ENCODE measurements at regions not wholly inside any gene's neighbourhood (a gene's known extent, or its start where the extent isn't known, plus 50 kb on each side); places are given as distances from the start of the nearest gene placed in this dataset.
A peak's percentile ranks its signal among the peaks of the same experiment; 100 is the strongest.

DNA sequence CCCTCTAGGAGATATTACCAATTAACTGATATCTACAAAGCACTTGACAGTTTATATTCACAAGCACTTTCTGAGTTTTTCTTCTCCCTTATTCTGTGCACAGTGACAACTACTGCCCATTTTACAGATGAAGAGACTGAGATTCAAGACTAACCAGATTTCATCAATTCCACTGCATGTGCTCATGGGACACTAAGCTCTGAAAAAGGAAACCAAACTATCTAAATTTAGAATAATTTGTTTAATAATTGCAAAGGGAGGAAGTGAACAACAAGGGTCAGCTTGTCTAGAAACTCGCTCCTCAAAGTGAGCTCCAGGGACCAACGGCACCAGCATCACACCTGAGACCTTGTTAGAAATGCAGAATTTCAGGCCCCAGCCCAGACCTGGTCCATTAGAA is 50.8 kb upstream of the MYLIP start:
- no peak for DNase-seq

GRCh38 chr6:16069671-16070070 is 59.2 kb upstream of the MYLIP start:
- DNase-seq, result no peak

- no peak for DNase-seq
Observed at GRCh38 chr6:16069222-16069621, 59.7 kb upstream of the MYLIP start.

DNA sequence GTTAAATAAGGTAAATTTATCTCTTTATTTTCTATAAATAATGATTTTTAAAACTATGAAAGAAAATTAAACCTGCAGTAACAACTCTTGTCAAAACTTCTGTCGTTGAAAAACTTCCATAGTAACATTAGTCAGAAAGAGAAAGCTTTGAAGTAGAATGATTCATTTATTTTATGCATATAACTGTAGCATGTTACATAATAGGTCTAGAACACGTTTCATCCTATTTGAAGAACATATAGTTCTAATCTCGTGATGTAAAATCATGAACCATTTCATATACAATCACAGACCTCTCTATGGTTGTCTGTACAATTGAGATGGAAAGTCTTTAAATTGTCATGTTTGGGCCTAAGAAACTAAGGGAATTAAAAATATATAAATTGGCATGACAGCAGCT is 61.3 kb upstream of the MYLIP start:
- DNase-seq, result no peak

- no peak for DNase-seq
Observed at GRCh38 chr6:16064671-16065072, 64.2 kb upstream of the MYLIP start.

GRCh38 chr6:16063580-16063979 is 65.3 kb upstream of the MYLIP start:
- no peak for DNase-seq

DNA sequence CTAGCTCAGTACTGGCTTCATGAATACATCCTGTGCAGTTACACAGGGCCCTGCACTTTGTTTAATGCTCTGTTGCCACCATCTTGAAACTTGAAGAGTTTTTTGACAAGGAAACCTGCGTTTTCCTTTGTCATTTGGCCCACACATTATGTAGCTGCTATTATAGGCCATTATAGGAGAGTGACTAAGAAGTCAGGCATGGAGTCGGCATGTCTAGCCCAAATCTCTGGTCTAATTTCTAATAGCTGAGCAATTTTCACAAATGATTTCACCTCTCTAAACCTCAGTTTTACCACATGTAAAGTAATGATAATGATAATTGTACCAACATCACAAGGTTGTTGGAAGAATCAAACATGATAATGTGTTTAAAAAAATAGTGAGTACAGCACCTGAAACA is 67.1 kb upstream of the MYLIP start:
- DNase-seq, result no peak

- no peak for DNase-seq
Observed at GRCh38 chr6:16060039-16060438, 68.8 kb upstream of the MYLIP start.

DNA sequence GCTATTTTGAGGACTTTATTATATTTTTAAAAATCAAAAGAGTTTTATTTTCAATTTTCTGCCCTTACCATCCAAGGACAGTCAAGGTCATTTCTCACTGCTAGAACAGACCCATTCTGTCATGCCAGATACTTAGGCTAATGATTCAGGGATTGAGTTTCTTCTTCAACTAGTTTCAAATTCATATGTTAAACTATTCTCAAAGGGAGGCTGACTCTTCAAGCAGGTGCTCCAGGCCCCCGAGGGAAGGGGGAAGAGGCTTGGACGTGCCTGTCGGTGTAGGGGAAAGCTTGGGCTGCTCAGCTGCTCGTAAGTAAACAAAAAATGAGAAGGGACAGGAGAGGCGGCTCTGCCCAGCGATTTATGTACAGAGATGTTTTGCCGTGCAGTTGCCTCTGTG is 69.4 kb upstream of the MYLIP start:
- no peak for DNase-seq

- DNase-seq, result no peak
Observed at GRCh38 chr6:16058929-16059345, 69.9 kb upstream of the MYLIP start.

DNA sequence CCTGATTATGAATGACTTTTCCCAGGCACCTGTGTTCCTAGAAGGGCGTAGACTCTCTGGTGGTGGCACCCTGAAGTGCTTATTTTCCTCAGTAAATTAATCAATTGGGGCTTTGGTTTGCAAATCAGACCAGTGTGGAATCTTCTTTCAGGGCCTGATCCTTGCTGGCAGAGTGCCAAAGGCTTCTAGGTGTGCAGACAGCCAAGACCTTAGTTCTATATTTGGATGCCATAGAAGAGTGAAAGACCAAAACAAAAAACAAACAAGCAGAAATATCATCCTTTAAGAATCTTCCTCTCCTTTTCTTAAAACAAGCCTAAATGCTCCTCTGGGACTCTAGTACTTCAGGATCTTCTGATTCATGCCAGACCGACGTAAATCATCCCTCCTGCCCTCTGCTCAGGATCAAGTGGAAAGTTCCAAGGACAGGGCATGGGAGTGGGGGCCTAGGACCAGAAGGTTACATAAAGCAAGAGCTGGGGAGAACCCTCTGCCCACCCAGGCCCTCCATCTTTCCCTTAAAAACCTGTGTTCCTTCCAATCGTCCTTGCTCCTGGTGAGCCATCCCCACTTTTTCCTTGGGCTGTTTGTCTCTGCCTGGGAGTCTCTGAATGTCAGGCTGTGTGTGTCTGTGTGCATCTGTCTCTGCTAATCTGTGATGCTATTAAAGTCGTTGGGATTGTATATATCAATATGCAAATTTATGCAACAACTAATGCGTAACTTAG is 70.5 kb upstream of the MYLIP start:
- no peak for DNase-seq

GRCh38 chr6:16057446-16057845 is 71.4 kb upstream of the MYLIP start:
- no peak for DNase-seq

DNA sequence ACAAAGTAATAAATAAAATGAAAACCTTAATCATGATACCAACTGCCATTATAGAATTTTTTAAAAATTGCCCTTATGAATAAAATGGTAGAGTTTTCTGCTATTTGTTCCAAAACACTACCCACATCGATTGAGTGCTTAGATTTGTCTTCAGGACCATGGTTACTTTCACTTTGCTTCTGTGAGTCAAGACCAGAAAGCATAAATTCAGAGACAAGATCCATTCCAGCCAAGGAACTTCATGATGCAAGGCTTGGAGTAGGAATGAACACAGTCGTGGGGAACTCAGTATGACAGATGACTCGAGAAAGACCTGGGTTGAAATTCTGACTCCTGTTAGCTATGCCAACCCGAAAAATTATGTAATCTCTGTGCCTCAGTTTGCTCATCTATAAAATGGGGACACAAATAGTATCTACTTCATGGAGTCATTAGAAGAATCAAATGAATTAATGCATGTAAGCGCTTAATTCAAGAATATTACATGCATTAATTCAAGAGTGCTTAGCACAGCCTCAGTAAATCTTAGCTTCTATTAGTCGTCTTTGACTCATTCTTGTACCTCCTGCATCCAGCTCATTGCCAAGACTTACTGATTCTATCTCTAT is 72.5 kb upstream of the MYLIP start:
- no peak for DNase-seq

DNA sequence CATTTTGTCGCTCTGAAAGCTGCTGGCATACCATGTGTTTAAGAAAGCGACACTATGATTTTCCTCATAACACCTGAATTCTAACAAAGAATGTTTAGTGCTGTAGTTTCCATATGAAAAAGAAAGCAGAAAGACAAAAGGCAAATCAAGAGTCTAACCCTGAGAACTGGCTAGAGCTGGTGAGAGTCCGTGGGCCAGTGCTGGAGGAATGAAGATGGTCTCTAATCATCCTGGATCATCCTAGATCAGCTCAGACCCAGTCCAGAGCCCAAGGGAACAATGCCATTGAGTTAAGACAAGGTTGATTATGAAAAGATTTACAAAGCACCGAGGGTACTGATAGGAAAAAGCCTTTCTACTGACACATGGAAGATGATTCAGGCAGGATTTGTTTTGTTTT is 73.0 kb upstream of the MYLIP start:
- DNase-seq, result no peak

DNA sequence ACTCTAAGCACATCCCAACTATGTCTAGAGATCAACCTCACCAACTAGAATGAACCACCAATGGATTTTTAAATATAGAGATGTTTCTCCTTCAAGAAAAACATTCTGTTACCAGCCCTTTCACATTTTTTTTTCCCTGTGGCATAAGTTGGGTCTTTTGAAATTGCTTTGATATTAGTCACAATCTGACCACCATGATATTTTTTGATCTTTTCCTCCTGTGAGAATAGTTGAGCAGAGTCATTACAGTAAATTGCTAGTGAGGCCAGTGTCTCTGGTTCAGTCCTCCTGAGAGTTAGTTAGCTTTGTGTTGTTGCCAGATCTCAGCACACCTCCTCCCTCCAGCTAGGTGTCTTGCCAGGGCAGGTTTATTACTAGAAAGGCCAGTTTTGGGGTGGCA is 79.7 kb upstream of the MYLIP start:
- no peak for DNase-seq

DNA sequence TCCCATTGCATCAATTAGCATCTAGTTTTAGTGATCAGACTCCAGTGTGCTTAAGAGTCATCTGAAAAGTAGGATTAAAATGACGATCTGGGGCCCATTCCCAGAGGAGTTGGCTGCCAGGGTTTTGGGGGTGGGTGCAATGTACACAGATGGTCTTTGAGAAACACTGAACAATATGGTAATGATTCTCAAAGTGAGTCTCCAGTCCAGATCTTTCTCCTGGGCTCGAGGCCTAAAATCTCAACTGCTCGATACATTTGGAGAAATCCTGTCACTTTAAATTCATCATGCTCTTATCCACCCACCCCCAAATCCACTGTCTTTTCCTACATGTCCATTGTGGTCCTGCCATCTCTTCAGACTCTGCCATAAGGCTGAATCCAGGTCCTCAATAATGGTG is 80.7 kb upstream of the MYLIP start:
- DNase-seq, result no peak

- DNase-seq, result no peak
Observed at GRCh38 chr6:16047435-16047990, 81.4 kb upstream of the MYLIP start.

- DNase-seq, result peak; percentile 43
Observed at GRCh38 chr6:16045238-16045637, 83.6 kb upstream of the MYLIP start.

GRCh38 chr6:16044211-16044643 is 84.7 kb upstream of the MYLIP start:
- no peak for DNase-seq

DNA sequence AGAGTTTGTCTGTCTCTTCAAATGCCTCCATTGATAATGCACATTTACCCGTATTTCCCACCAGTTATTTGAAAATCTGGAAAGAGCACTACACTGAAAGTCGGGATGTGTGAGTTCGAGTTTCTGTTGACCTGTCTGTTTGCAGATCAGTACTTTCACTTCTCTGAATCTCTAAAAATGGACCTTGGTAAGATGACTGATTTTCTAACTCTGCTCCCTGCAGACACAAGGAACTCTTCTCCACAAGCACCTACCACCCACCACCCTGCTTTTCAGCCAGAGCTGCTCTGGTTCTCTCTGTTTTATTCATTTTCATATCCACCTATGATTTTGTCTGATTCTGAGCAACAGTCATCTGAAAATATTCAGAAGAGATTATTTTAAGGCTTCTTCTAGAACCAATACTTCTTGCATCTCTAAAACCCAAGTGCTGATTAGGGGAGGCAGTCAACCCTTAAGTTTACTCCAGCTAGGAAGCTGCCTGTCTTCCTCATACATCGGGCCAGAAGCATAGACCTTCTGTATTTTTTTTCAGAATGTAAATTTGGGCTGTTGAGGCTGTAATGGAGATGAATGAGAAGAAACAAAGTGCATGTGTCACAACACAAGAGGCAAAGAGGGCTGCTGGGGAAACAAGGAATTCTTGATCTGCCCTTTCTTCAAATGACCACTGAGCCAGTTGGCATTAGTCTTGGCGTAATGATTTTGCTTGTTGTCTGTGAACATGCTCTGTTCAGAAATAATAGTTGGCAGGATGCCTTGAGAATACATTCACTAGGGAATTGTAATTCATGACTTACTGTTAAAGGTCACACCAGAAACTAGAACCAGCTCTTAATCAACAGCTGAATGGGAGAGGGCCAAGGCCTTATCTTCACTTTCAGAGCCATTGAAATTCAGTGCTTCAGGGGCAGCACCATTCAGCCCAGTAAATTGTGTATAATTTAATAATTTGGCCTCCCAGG is 85.4 kb upstream of the MYLIP start:
- no peak for DNase-seq

- DNase-seq, result no peak
Observed at GRCh38 chr6:16042751-16043150, 86.1 kb upstream of the MYLIP start.

- no peak for DNase-seq
Observed at GRCh38 chr6:16041327-16041726, 87.6 kb upstream of the MYLIP start.

- DNase-seq, result no peak
Observed at GRCh38 chr6:16040628-16040974, 88.3 kb upstream of the MYLIP start.

Data from NCI-H1694 (cell line).